Urothelium cell line (cell line): ENCODE measurements at regions not wholly inside any gene's neighbourhood (a gene's known extent, or its start where the extent isn't known, plus 50 kb on each side); places are given as distances from the start of the nearest gene placed in this dataset.

ENCODE experiments used
- DNase-seq: peaks from one replicate; pipeline ENCODE4 v3.0.0; 2011; ENCODE audit warnings: low spot score, mixed read lengths
- FAIRE-seq: peaks from 2 replicates; lab custom pipeline; 2011; peaks lifted over from hg19 to GRCh38; lab: Jason Lieb, UNC

- no peak for FAIRE-seq
- DNase-seq = no peak
Observed at GRCh38 chr14:76657404-76657803, 103.9 kb upstream of the VASH1 start.

GRCh38 chr14:76657846-76658245 lies 103.4 kb upstream of the VASH1 start:
- FAIRE-seq (no peak), DNase-seq (no peak)

GRCh38 chr14:76662580-76662979 lies 98.7 kb upstream of the VASH1 start:
- no peak for DNase-seq
- no peak for FAIRE-seq

- DNase-seq = no peak
- no peak for FAIRE-seq
Observed at GRCh38 chr14:76664790-76665189, 96.5 kb upstream of the VASH1 start.

GRCh38 chr14:76666746-76667145 lies 94.5 kb upstream of the VASH1 start:
- DNase-seq (no peak), FAIRE-seq (no peak)

GRCh38 chr14:76669770-76670169 lies 91.5 kb upstream of the VASH1 start:
- DNase-seq (no peak), FAIRE-seq (no peak)

- DNase-seq (no peak), FAIRE-seq (no peak)
Observed at GRCh38 chr14:76672123-76672522, 89.1 kb upstream of the VASH1 start.

- FAIRE-seq (no peak), DNase-seq (no peak)
Observed at GRCh38 chr14:76673261-76673660, 88.0 kb upstream of the VASH1 start.

- DNase-seq (no peak), FAIRE-seq (no peak)
Observed at GRCh38 chr14:76675046-76675445, 86.2 kb upstream of the VASH1 start.

GRCh38 chr14:76676539-76676938 lies 84.7 kb upstream of the VASH1 start:
- DNase-seq = no peak
- FAIRE-seq = no peak

- FAIRE-seq (no peak), DNase-seq (no peak)
Observed at GRCh38 chr14:76677534-76678145, 83.6 kb upstream of the VASH1 start.

GRCh38 chr14:76678244-76678800 lies 82.9 kb upstream of the VASH1 start:
- no peak for FAIRE-seq

GRCh38 chr14:76682367-76682766 lies 78.9 kb upstream of the VASH1 start:
- FAIRE-seq = no peak
- no peak for DNase-seq

More at GRCh38 chr14:76678244-76678800, 82.9 kb upstream of the VASH1 start:
- DNase-seq = no peak

- FAIRE-seq = no peak
Observed at GRCh38 chr14:76686646-76687045, 74.6 kb upstream of the VASH1 start.

GRCh38 chr14:76687611-76688382 lies 73.5 kb upstream of the VASH1 start:
- DNase-seq = no peak
- FAIRE-seq = no peak

More at GRCh38 chr14:76686646-76687045, 74.6 kb upstream of the VASH1 start:
- no peak for DNase-seq

GRCh38 chr14:76688383-76688671 lies 72.9 kb upstream of the VASH1 start:
- DNase-seq = no peak
- no peak for FAIRE-seq

- DNase-seq (no peak), FAIRE-seq (peak; percentile 55)
Observed at GRCh38 chr14:76690502-76691105, 70.7 kb upstream of the VASH1 start.

- no peak for FAIRE-seq
- no peak for DNase-seq
Observed at GRCh38 chr14:76694106-76694505, 67.2 kb upstream of the VASH1 start.

GRCh38 chr14:76695263-76695920 lies 65.9 kb upstream of the VASH1 start:
- FAIRE-seq (peak; percentile 71), DNase-seq (no peak)

- DNase-seq = no peak
- FAIRE-seq = peak; percentile 65
Observed at GRCh38 chr14:76696361-76696760, 64.9 kb upstream of the VASH1 start.

- DNase-seq = no peak
Observed at GRCh38 chr14:76696791-76697190, 64.5 kb upstream of the VASH1 start.

More at GRCh38 chr14:76696791-76697190, 64.5 kb upstream of the VASH1 start:
- FAIRE-seq = peak; percentile 90
